CD4-positive, alpha-beta T cell treated with Interleukin-2 at 100 ng/mL for 4 hours (primary cell): ENCODE measurements at regions not wholly inside any gene's neighbourhood (a gene's known extent, or its start where the extent isn't known, plus 50 kb on each side); places are given as distances from the start of the nearest gene placed in this dataset.
A peak's percentile ranks its signal among the peaks of the same experiment; 100 is the strongest.

Experiments used
- DNase-seq: peaks from one replicate; pipeline ENCODE4 v3.0.0-alpha.2; 2020; ENCODE audit warnings: low spot score

GRCh38 chr2:195498176-195498575 lies 158.8 kb upstream of the SLC39A10 start:
- DNase-seq: peak; percentile 80

GRCh38 chr2:195496991-195497390 lies 160.0 kb upstream of the SLC39A10 start:
- DNase-seq: no peak

- DNase-seq: no peak
These were observed 161.1 kb upstream of the SLC39A10 start for GRCh38 chr2:195495966-195496365.

DNA sequence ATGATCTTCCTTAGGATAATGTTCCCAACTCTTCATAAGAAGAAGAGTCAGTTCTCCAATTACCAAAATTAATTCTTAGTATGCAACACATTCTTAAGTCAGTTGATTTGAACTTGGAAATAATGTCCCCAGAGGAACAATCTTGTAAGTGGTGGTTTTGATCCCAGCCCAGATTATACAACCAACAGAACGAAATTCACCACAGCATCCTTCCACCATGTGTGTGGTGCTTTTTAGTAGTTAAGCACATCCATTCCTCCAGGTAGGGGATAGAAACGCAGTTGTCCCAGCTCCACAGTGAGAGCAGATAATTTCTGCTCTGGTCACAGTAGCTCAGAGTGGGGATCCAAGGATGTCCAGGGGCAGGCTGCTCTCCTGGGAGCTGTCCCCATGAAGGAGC lies 161.7 kb upstream of the SLC39A10 start:
- DNase-seq: no peak

- DNase-seq: no peak
These were observed 162.6 kb upstream of the SLC39A10 start for GRCh38 chr2:195494451-195494850.

- DNase-seq: no peak
These were observed 163.6 kb upstream of the SLC39A10 start for GRCh38 chr2:195493416-195493815.

DNA sequence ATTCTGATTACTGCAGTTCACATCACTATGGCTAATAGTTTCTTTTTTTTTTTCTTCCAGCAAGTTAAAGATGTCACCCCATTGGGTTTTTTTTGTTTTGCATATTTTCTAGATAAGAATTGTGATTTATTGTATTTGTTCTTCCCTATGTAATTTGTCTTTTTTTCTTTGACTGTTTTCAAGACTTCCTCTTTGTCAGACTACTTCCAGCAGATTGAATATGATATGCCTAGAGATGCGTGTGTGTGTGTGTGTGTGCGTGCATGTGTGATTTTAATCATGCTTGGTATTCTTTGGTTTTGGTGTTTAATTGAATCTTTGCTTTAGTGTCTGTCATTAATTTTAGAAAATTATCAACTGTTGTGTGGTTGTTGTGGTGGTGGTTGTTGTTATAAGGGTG lies 166.7 kb upstream of the SLC39A10 start:
- DNase-seq: no peak

- no peak for DNase-seq
These were observed 167.9 kb upstream of the SLC39A10 start for GRCh38 chr2:195489101-195489500.

- no peak for DNase-seq
These were observed 168.5 kb upstream of the SLC39A10 start for GRCh38 chr2:195488567-195488966.

- peak; percentile 42 for DNase-seq
These were observed 169.9 kb upstream of the SLC39A10 start for GRCh38 chr2:195486987-195487644.

DNA sequence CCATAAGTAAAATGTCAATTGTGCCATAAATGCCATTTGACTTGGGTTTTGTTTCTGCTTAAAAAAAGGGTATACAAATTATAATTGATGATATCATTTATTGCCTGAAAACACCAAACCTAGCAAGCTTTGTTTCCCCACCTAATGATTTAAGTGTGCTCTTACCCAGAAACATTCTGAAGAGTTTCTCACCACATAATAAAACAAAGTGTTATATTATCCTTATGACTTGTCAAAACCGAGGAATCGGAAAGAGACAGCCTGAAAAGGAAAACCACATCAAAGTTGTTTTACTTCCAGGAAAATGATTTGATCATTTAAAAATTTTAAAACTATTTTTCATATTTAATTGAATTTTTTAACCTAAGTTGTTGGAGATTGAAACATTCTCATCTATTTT lies 170.5 kb upstream of the SLC39A10 start:
- DNase-seq: peak; percentile 32

GRCh38 chr2:195482010-195482409 lies 175.0 kb upstream of the SLC39A10 start:
- DNase-seq: no peak

DNA sequence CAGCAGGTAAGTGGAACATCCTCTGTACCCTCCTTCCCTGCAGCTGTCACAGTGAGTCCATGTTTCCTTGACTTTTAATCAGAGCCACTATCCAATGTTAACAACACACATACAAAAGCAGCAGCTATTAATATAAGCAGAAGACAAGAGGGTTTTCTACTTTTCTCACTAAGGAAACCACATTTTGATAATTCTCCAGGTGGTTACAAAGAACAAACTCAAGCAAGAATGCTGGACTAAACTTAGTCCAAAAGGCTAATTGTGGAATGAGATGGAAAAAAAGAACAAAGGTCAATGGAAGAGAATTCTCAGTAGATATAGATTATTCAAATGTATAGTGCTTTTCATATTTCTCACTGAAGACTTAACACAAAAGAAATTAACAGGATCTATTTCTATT lies 176.9 kb upstream of the SLC39A10 start:
- DNase-seq: no peak

GRCh38 chr2:195479407-195479806 lies 177.6 kb upstream of the SLC39A10 start:
- DNase-seq: no peak

DNA sequence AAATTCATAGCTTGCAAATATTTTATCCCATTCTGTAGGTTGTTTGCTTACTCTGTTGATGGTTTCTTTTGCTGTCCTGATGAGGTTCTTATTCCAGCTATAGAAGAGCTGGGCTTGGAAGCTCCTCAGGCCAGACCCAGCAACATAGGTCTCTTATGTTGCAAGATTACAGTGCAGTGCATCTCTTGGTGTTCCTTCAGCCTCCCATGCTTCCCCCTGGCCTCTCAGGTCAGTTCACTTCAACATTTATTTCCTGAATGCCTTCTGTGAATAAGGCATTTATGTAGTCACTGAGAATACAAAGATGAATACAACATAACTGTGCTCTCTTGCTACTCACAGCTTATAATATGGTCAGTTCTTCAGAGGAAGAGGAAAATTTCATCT lies 179.0 kb upstream of the SLC39A10 start:
- no peak for DNase-seq

- peak; percentile 23 for DNase-seq
These were observed 179.6 kb upstream of the SLC39A10 start for GRCh38 chr2:195477248-195477995.

GRCh38 chr2:195475336-195475735 lies 181.7 kb upstream of the SLC39A10 start:
- DNase-seq: no peak

GRCh38 chr2:195473862-195474261 lies 183.2 kb upstream of the SLC39A10 start:
- DNase-seq: no peak

- no peak for DNase-seq
These were observed 184.4 kb upstream of the SLC39A10 start for GRCh38 chr2:195472501-195473234.

GRCh38 chr2:195471807-195472206 lies 185.2 kb upstream of the SLC39A10 start:
- DNase-seq: no peak

DNA sequence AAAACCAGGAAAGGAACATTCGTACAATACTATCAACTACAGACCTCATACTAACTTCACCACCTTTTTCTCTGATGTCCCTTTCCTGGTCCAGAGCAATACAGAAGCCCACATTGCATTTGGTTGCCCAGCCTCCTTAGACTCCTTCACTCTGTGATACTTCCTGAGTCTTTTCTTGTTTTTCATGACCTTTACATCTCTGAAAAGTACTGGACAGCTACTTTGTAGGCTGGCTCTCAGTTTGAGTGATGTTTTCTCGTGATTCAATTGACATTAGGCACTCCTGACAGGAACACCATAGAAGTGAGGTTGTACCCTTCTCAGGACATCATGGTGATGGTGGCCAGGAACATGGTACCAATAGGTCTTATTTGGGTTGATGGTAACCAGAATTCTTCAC lies 185.9 kb upstream of the SLC39A10 start:
- no peak for DNase-seq

DNA sequence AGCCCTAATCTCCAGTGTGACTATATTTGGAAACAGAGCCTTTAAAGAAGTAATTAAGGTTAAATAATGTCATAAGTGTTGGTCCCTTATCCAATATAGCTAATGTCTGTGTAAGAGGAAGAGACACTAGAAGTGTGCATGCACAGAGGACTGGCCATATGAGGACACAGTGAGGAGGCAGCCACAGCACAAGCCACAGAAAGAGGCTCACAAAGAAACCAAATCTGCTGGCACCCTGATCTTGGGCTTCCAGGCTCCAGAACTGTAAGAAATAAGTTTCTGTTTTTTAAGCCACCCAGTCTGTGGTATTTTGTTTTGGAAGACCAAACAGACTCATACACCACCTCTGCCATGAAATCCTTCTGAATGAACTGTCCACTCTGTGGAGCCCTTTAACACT lies 186.4 kb upstream of the SLC39A10 start:
- DNase-seq: no peak

- DNase-seq: no peak
These were observed 188.3 kb upstream of the SLC39A10 start for GRCh38 chr2:195468771-195469170.
